RWPE1 (cell line): ENCODE measurements at regions not wholly inside any gene's neighbourhood (a gene's known extent, or its start where the extent isn't known, plus 50 kb on each side); places are given as distances from the start of the nearest gene placed in this dataset.

ENCODE experiments used
- CTCF ChIA-PET: fragments of 350-600 bp; sonication (Branson Sonifier 250); formaldehyde crosslinking; extraction: SDS; loops from one replicate; lab custom pipeline; 2021; lab: Yijun Ruan, JAX
- POLR2A ChIA-PET: fragments of 400-600 bp; formaldehyde crosslinking; extraction: SDS; loops from one replicate; lab custom pipeline; 2020; ENCODE audit warnings: antibody characterized with exemption; ENCODE audit not compliant: low non-redundant PET; lab: Yijun Ruan, JAX
- DNase-seq: peaks from one replicate; pipeline ENCODE4 v3.0.0; 2012; ENCODE audit warnings: low spot score
- H3K27ac ChIP-seq: fragments of 450-650 bp; 2 replicates; pipeline ENCODE4 v1.5.1; 2017
- CTCF ChIP-seq: fragments of 450-650 bp; conservative IDR thresholded peaks from 2 replicates; pipeline ENCODE4 v1.5.1; 2017; ENCODE audit warnings: low read depth, mild to moderate bottlenecking

GRCh38 chr12:34294671-34295365 lies 272.5 kb downstream of the ALG10 start:
- CTCF ChIA-PET: no interaction called here
- DNase-seq: no peak

GRCh38 chr12:34295366-34296142 lies 273.3 kb downstream of the ALG10 start:
- no peak for TF ChIP-seq CTCF
- CTCF ChIA-PET: no interaction called here
- POLR2A ChIA-PET: no interaction called here
- DNase-seq: no peak
- H3K27ac ChIP-seq: no peak overlapping the region

More at GRCh38 chr12:34294671-34295365, 272.5 kb downstream of the ALG10 start:
- no peak overlapping the region for H3K27ac ChIP-seq
- POLR2A ChIA-PET: no interaction called here
- no peak for TF ChIP-seq CTCF

GRCh38 chr12:34296143-34297041 lies 274.1 kb downstream of the ALG10 start:
- ChIA-PET CTCF (no interaction called here), POLR2A (no interaction called here)
- H3K27ac ChIP-seq: no peak overlapping the region
- no peak for DNase-seq
- no peak for TF ChIP-seq CTCF

- ChIA-PET CTCF (no interaction called here), POLR2A (no interaction called here)
- no peak overlapping the region for H3K27ac ChIP-seq
- TF ChIP-seq CTCF: no peak
- DNase-seq: no peak
Observed at GRCh38 chr12:34297126-34297789, 275.0 kb downstream of the ALG10 start.

GRCh38 chr12:34297790-34298164 lies 275.5 kb downstream of the ALG10 start:
- no peak for DNase-seq
- ChIA-PET CTCF (no interaction called here), POLR2A (no interaction called here)
- H3K27ac ChIP-seq: no peak overlapping the region
- no peak for TF ChIP-seq CTCF
